ENCODE measurements at regions not wholly inside any gene's neighbourhood (a gene's known extent, or its start where the extent isn't known, plus 50 kb on each side); places are given as distances from the start of the nearest gene placed in this dataset.
"Not testable (repeated sequence)": the region's sequence is repeated elsewhere in the genome, so short reads cannot be mapped to it uniquely, and the experiment has no call there.

DNA sequence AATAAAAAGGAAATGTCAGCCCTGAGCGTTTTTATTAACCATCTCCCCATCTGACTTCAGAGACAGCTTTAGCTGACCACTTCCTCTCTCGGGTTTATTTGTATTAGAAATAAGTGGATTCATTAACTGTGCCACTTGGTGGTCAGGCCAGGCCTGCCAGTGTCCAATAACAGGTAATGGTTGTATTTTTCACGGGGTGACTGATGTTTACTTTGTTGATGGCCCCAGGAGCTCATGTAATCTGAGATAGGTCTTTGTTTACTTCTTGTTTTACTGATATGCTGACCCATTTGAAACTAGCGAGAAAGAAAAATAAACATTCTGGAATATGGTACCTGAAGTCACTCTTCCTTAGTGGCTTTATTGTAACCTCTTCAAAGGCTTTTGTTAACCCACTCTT lies 504.3 kb upstream of the SLC35B3 start:
- no peak for DNase-seq (ENCODE audit: low read depth in 2 of 2)

- no peak for DNase-seq (ENCODE audit: low read depth in 2 of 2)
Observed at GRCh38 chr6:8934318-8934717, 499.0 kb upstream of the SLC35B3 start.

- no peak for DNase-seq (ENCODE audit: low read depth in 2 of 2)
Observed at GRCh38 chr6:8930009-8930408, 494.7 kb upstream of the SLC35B3 start.

- DNase-seq (ENCODE audit: low read depth in 2 of 2), result not testable (repeated sequence)
Observed at GRCh38 chr6:8920244-8920643, 484.9 kb upstream of the SLC35B3 start.

DNA sequence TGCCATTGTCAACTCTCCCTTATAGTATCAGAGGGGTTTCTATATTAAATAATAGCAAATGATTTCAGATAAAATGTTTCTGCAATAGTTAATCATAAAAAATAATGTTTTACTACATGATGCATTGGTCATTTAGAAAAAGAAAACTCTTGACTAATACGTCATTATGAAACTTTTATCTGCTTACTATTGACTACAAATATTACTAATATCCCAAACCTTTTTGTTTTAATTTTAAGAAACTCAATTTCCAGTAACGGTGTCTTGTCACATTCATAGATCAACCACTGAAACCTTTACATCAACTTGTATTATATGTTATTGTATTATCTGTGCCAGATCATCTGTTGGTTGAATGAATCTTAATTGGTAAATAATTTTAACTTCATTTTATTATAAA lies 482.9 kb upstream of the SLC35B3 start:
- DNase-seq (ENCODE audit: low read depth in 2 of 2), result no peak

DNA sequence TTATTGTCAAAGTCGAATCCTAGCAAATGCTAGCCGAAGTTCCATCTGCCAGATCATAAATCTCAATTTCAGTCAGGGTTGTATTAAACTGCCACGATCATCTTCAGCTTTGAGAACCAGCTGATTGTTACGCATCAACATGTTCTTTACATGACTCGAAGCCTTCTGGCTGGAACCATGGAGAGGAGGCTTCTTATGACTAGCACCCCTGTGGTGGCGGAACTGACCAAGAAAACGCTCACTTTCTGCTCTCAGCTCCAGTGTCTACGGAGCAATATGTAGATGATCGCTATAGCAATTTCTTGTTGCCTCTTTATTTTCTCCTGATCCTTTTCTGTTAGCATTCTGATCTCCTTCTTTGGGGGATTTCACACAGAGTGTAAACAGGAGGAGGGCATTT lies 479.4 kb upstream of the SLC35B3 start:
- DNase-seq (ENCODE audit: low read depth in 2 of 2), result no peak

DNA sequence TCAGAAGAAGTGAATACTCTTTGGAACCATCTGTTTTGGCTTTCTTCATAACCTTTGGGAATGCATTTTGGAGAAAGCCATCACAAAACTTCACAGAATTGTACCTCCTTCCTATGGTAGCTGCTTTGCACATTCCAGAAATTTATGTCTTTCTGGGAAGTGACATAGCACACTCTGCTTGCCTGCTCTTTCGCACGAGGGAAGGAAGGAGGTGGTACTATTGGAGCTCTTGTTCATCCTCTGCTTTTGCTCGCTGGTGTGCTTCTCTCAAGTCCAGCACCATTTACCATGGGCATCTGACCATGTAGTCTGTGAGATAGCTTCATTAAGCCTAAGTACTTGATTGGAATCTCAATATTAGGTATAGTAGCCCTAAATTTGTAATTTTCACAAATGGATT lies 473.3 kb upstream of the SLC35B3 start:
- no peak for DNase-seq (ENCODE audit: low read depth in 2 of 2)

- DNase-seq (ENCODE audit: low read depth in 2 of 2), result no peak
Observed at GRCh38 chr6:8906699-8907098, 471.4 kb upstream of the SLC35B3 start.

- no peak for DNase-seq (ENCODE audit: low read depth in 2 of 2)
Observed at GRCh38 chr6:8905757-8906156, 470.4 kb upstream of the SLC35B3 start.

GRCh38 chr6:8904754-8905153 lies 469.4 kb upstream of the SLC35B3 start:
- no peak for DNase-seq (ENCODE audit: low read depth in 2 of 2)

DNA sequence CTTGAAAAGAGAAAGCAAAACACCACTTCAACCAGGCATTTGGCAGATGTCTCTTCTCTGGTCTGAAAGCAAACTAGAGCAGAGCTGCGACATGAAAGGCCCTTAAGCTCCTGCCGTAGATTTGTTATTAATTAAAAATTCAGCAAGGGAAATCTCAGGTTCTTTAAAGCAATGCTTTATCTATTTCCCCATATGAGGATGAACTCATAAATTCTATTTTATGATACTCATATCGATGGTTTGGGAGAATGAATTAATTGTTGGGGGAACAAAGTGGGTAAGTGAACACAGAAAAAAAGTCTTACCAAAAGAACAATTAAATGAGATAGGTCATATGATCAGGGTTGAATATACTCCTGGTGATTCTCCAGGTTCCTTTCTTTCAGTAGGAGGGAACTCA lies 464.7 kb upstream of the SLC35B3 start:
- no peak for DNase-seq (ENCODE audit: low read depth in 2 of 2)

DNA sequence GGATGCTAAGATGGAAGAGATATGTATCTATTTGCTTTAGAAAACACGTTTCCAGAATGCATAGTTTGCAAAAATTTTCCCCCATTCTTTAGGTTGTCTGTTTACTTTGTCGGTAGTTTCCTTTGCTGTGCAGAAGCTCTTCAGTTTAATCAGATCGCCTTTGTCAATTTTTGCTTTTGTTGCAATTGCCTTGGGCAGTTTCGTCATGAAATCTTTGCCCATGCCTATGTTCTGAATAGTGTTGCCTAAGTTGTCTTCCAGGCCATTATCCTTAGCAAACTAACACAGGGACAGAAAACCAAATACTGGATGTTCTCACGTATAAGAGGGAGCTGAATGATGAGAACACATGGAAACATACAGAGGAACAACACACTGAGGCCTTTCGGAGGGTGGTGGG lies 454.2 kb upstream of the SLC35B3 start:
- no peak for DNase-seq (ENCODE audit: low read depth in 2 of 2)

DNA sequence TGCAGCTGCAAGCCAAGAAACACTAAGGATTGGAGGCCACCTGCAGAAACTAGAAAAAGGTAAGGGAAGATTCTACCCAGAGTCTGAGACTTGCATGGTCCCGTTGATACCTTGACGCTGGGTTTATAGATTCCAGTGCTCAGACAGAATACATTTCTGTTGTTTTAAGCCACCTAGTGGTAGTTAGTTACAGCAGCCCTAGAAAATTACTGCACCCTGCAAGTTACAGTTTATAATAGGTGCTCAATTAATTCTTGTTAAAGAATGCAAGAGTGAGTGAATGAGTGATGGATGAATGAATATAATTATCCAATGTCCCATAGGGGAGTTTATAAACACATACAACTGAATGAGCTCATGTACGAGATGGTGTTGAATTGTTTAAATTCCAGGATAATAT lies 453.1 kb upstream of the SLC35B3 start:
- no peak for DNase-seq (ENCODE audit: low read depth in 2 of 2)

- no peak for DNase-seq (ENCODE audit: low read depth in 2 of 2)
Observed at GRCh38 chr6:8881663-8882062, 446.3 kb upstream of the SLC35B3 start.

DNA sequence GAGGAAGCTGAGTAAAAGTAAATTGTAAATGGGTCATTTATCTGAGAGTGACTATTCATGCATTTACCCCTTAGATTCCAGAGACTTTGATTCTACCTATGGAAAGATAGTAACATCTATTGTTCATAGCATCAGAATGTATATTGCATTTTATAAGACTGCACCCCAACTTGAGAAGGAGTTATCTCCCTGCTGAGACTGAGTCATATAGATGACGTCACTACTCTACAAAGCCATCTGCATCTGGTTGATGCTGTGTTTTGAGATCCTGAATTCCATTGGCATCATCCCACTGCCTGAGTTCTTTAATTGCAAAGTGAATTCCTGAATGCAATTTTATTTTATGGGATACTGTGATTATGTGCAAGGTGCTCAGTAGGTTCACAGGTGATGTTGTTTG lies 444.0 kb upstream of the SLC35B3 start:
- no peak for DNase-seq (ENCODE audit: low read depth in 2 of 2)

DNA sequence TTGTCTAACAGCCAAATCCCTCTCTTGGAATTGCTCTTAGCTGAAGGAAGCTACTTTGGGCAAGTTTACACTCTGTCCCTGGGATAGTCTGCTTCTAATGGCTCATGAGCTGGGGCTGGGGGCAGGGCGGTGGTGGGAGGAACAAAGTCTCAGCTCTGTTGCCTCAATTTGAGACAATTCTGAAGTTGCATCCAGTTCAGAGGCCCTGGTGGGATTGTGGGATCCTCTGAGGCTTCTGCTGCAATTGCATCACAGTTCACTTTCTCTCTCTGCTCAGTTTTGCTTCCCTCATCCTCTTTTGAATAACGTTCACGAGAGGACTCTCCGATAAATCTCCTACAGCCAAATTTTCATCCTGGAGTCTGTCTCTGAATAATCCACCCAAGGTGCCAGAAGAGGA lies 440.6 kb upstream of the SLC35B3 start:
- DNase-seq (ENCODE audit: low read depth in 2 of 2), result no peak

- DNase-seq (ENCODE audit: low read depth in 2 of 2), result no peak
Observed at GRCh38 chr6:8872589-8872988, 437.2 kb upstream of the SLC35B3 start.

- DNase-seq (ENCODE audit: low read depth in 2 of 2), result no peak
Observed at GRCh38 chr6:8865451-8865850, 430.1 kb upstream of the SLC35B3 start.

GRCh38 chr6:8860671-8861070 lies 425.3 kb upstream of the SLC35B3 start:
- DNase-seq (ENCODE audit: low read depth in 2 of 2), result no peak

DNA sequence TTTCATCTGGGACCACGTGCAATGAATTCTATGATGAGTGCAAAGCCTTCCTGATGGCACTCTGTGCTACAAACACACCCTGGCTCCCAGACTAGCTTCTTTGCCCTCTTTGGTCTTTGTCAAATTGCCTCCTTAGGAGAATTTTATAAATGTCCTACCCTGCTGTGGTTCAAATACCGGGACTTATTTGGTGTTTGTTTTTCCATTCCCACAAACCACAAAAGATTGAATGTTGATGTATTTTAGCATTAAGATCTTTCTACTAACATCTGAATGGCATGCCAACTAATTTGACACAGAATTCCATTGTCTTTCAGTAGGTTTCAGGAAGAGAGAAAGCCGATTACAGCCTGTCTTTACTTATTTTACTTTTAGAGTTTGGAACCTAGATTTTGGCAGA lies 424.2 kb upstream of the SLC35B3 start:
- DNase-seq (ENCODE audit: low read depth in 2 of 2), result no peak

DNA sequence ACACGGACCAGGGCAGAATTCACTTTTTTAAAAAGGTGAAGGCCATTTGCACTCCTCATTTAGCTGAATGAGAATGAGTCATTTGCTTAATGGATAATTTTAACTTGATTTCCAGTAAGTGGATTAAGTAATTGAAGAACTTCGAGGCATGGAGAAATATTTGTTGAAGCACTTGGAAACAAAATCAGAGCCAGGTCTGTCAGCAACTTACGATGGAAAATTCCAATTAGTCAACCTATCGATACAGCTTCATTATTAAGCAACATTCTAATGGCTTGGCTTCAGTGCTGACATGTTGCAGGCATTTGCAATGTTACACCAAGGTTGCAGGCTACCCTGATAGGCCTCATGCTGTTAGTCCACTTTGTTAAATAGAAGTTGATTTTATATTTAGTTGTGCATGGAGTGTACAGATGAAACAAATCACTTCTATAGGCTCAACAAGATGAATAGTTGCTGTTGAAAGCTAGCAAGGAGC lies 423.5 kb upstream of the SLC35B3 start:
- no peak for DNase-seq (ENCODE audit: low read depth in 2 of 2)

- no peak for DNase-seq (ENCODE audit: low read depth in 2 of 2)
Observed at GRCh38 chr6:8857160-8857559, 421.8 kb upstream of the SLC35B3 start.

DNA sequence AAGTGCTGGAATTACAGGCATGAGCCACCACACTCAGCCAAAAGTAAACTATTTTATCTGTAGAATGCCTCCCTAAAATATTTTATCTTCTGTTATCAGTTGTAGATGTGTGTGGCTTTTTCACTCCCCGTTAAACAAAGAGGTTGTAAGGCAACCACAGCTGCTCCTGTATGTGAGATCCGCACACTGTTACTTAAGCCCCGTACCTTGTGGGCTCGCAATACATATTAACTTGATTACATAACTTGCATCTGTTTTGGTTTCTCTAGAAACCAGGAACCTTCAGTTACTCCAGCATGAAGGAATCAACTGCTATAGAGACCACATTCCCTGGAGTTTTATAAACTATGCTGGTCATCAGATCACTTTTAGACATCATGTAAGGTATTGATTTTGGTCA lies 420.1 kb upstream of the SLC35B3 start:
- no peak for DNase-seq (ENCODE audit: low read depth in 2 of 2)

DNA sequence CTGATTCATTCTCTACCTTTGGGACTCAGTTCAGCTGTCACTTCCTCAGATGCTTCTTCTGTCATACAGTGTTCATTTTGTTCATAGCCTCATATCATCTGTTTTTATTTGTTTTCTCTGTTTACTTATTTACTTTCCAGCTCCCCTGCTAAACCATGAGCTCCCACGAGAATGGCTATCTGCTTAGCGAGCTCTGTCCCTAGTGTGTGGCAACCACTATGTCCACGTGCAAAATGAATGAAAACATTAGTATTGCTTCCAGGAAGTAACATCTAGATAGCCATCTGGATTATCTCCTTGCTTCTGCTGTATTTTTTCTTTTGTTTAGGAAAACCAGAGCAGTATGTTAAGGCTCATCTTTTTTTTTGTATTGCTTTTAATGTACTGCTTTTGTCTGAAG lies 417.0 kb upstream of the SLC35B3 start:
- DNase-seq (ENCODE audit: low read depth in 2 of 2), result no peak

DNA sequence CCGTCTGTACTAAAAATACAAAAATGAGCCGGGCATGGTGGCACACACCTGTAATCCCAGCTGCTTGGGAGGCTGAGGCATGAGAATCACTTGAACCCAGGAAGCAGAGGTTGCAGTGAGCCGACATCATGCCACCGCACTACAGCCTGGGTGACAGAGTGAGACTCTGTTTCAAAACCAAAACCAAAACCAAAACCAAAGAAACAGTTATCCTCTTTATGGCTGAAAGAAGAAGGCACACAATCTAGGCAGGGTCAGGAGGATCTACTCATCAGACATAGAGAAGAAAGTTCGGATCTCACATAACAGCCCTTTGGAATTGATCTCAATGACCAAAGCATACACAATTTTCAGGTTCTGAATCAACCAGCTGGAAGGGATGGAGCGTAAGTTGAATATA lies 411.3 kb upstream of the SLC35B3 start:
- not testable (repeated sequence) for DNase-seq (ENCODE audit: low read depth in 2 of 2)

Measured in dermis microvascular lymphatic vessel endothelial cell (primary cell).